Mesendoderm (in vitro differentiated cells): ENCODE measurements at regions not wholly inside any gene's neighbourhood (a gene's known extent, or its start where the extent isn't known, plus 50 kb on each side); places are given as distances from the start of the nearest gene placed in this dataset.

Source experiments
- DNase-seq: peaks from one replicate; pipeline ENCODE4 v3.0.0; 2013
- H2AK5ac ChIP-seq: 2 replicates; pipeline ENCODE4 v1.6.1; 2013; ENCODE audit warnings: low read length, inconsistent platforms
- H2BK120ac ChIP-seq: 2 replicates; pipeline ENCODE4 v1.6.1; 2013; ENCODE audit warnings: low read depth, mild to moderate bottlenecking, low read length, moderate library complexity, mixed read lengths
- H2BK15ac ChIP-seq: replicated peaks from 2 replicates; pipeline ENCODE4 v1.6.1; 2013; ENCODE audit warnings: low read depth, mild to moderate bottlenecking, moderate library complexity
- H2BK5ac ChIP-seq: 2 replicates; pipeline ENCODE4 v1.6.1; 2013; ENCODE audit warnings: low read length, inconsistent platforms
- H3K18ac ChIP-seq: 2 replicates; pipeline ENCODE4 v1.6.1; 2013; ENCODE audit warnings: mild to moderate bottlenecking, low read length, mixed read lengths
- H3K23ac ChIP-seq: one replicate; pipeline ENCODE4 v1.6.1; 2013; ENCODE audit warnings: low read length
- H3K27ac ChIP-seq: 2 replicates; pipeline ENCODE4 v1.5.1; 2013; ENCODE audit warnings: low read depth, mild to moderate bottlenecking, inconsistent platforms, low read length, moderate library complexity
- H3K27me3 ChIP-seq: 2 replicates; pipeline ENCODE4 v1.6.1; 2013; ENCODE audit warnings: low read length, control low read depth, mild to moderate bottlenecking, inconsistent platforms; ENCODE audit not compliant: insufficient read depth, poor library complexity
- H3K36me3 ChIP-seq: 2 replicates; pipeline ENCODE4 v1.6.1; 2013; ENCODE audit warnings: low read length, inconsistent platforms; ENCODE audit not compliant: control insufficient read depth, insufficient read depth
- H3K4ac ChIP-seq: one replicate; pipeline ENCODE4 v1.6.1; 2013; ENCODE audit warnings: low read depth, mild to moderate bottlenecking, low read length, moderate library complexity
- H3K4me1 ChIP-seq: 2 replicates; pipeline ENCODE4 v1.6.1; 2013; ENCODE audit warnings: low read depth, low read length, inconsistent platforms; ENCODE audit not compliant: control insufficient read depth
- H3K4me2 ChIP-seq: 2 replicates; pipeline ENCODE4 v1.6.1; 2013; ENCODE audit warnings: low read length
- H3K4me3 ChIP-seq: 2 replicates; pipeline ENCODE4 v1.5.1; 2013; ENCODE audit warnings: mild to moderate bottlenecking, low read length
- H3K56ac ChIP-seq: one replicate; pipeline ENCODE4 v1.6.1; 2013; ENCODE audit warnings: low read length
- H3K79me1 ChIP-seq: 2 replicates; pipeline ENCODE4 v1.6.1; 2013; ENCODE audit warnings: low read length, inconsistent platforms
- H3K79me2 ChIP-seq: 2 replicates; pipeline ENCODE4 v1.6.1; 2013; ENCODE audit warnings: mild to moderate bottlenecking, low read length; ENCODE audit not compliant: control insufficient read depth, insufficient read depth
- H3K9ac ChIP-seq: 2 replicates; pipeline ENCODE4 v1.6.1; 2013; ENCODE audit warnings: low read length, inconsistent platforms
- H4K5ac ChIP-seq: one replicate; pipeline ENCODE4 v1.6.1; 2013; ENCODE audit warnings: low read length
- H4K8ac ChIP-seq: one replicate; pipeline ENCODE4 v1.6.1; 2013; ENCODE audit warnings: low read depth, mild to moderate bottlenecking, control low read depth, low read length, moderate library complexity
- WGBS: extraction: QIAGEN DNeasy Blood & Tissue Kit; methylation state at CpG from one replicate; pipeline ENCODE4 v1.1.7; 2013; ENCODE audit warnings: low lambda C conversion rate, missing lambda C conversion rate; ENCODE audit not compliant: insufficient coverage; ENCODE audit errors: extremely low coverage; 5-methylcytosine and 5-hydroxymethylcytosine counted together

DNA sequence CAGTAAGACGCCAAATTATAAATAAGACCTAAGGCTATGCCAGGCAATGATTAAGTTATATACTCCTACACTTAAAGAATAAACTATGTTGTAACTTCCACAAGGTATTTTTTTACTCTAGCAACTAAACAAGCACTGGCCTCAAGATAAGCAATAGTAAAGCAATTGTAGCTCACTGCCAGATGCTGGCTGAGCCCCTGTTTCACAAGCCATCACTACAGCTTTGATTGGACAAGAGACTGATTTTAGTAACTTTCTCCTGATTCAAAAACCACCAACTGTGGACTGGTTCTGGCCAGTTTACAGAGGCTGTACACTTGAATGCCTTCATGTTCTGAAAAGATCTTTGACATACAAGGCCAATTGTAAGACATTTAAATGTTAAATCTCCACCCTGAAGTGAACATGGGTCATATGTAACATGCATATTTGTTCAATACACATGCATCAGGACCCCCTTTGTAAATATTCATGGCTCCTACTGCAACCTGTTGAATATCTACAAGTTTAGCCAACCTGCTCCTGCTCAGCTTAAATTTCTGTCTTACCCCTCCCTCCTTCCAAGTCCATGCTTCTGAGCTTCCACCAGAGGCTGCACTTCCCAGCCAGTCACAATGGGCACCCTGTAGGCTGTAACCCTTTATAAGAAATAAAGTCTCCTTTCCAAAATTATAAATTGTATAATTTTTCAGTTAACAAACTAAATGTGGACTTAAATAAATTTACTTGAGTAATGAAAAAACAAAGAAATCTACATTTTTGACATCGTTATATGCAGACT, 423.6 kb downstream of the ANKRD50 start:
- Histone ChIP-seq H3K4me3 (no peak overlapping the region), H3K23ac (no peak overlapping the region), H3K36me3 (no peaks in the 10 kb centered on the region), H2BK5ac (no peak overlapping the region), H3K79me1 (no peaks in the 10 kb centered on the region), H3K9ac (no peak overlapping the region), H4K8ac (no peak overlapping the region), H3K56ac (no peak overlapping the region), H2BK120ac (no peak overlapping the region), H2BK15ac (no peak overlapping the region), H3K27ac (no peak overlapping the region), H3K18ac (no peak overlapping the region), H4K5ac (no peak overlapping the region), H3K4me1 (no peaks in the 10 kb centered on the region), H3K4me2 (no peak overlapping the region), H3K4ac (no peak overlapping the region), H3K27me3 (no peaks in the 10 kb centered on the region), H3K79me2 (no peaks in the 10 kb centered on the region), H2AK5ac (no peak overlapping the region)
- no peak for DNase-seq
- no CpG with 5 or more reads among the region's 2 CpGs for WGBS

- Histone ChIP-seq H3K79me2 (no peaks in the 10 kb centered on the region), H3K27ac (no peak overlapping the region), H3K4me1 (no peaks in the 10 kb centered on the region), H3K4ac (no peak overlapping the region), H3K56ac (no peak overlapping the region), H3K9ac (no peak overlapping the region), H2BK15ac (no peak overlapping the region), H4K5ac (no peak overlapping the region), H3K27me3 (no peaks in the 10 kb centered on the region), H3K23ac (no peak overlapping the region), H2AK5ac (no peak overlapping the region), H4K8ac (no peak overlapping the region), H3K36me3 (no peaks in the 10 kb centered on the region), H3K18ac (no peak overlapping the region), H2BK5ac (no peak overlapping the region), H2BK120ac (no peak overlapping the region), H3K79me1 (no peaks in the 10 kb centered on the region), H3K4me3 (no peak overlapping the region), H3K4me2 (no peak overlapping the region)
- no CpG with 5 or more reads among the region's 1 CpG for WGBS
- no peak for DNase-seq
Measured at GRCh38 chr4:124290678-124291077, 421.9 kb downstream of the ANKRD50 start.

- H2BK120ac ChIP-seq = no peak overlapping the region
- no peak overlapping the region for H4K8ac ChIP-seq
- no peaks in the 10 kb centered on the region for H3K79me1 ChIP-seq
- H3K23ac ChIP-seq = no peak overlapping the region
- no peak overlapping the region for H3K18ac ChIP-seq
- no peak overlapping the region for H3K4me2 ChIP-seq
- no CpG with 5 or more reads among the region's 1 CpG for WGBS
- no peak overlapping the region for H3K4ac ChIP-seq
- no peaks in the 10 kb centered on the region for H3K27me3 ChIP-seq
- no peaks in the 10 kb centered on the region for H3K36me3 ChIP-seq
- H2BK5ac ChIP-seq = no peak overlapping the region
- H4K5ac ChIP-seq = no peak overlapping the region
- no peak overlapping the region for H2BK15ac ChIP-seq
- H3K4me3 ChIP-seq = no peak overlapping the region
- no peaks in the 10 kb centered on the region for H3K4me1 ChIP-seq
- H3K27ac ChIP-seq = no peak overlapping the region
- DNase-seq = no peak
- no peak overlapping the region for H2AK5ac ChIP-seq
- H3K56ac ChIP-seq = no peak overlapping the region
- H3K9ac ChIP-seq = no peak overlapping the region
- H3K79me2 ChIP-seq = no peaks in the 10 kb centered on the region
Measured at GRCh38 chr4:124295413-124295812, 417.1 kb downstream of the ANKRD50 start.

GRCh38 chr4:124304941-124305340, 407.6 kb downstream of the ANKRD50 start:
- Histone ChIP-seq H3K79me2 (no peaks in the 10 kb centered on the region), H3K4ac (no peak overlapping the region), H3K27ac (no peak overlapping the region), H2AK5ac (no peak overlapping the region), H2BK15ac (no peak overlapping the region), H2BK5ac (no peak overlapping the region), H4K5ac (no peak overlapping the region), H3K23ac (no peak overlapping the region), H3K79me1 (no peaks in the 10 kb centered on the region), H3K18ac (no peak overlapping the region), H3K9ac (no peak overlapping the region), H3K4me3 (no peak overlapping the region), H3K56ac (no peak overlapping the region), H4K8ac (no peak overlapping the region), H3K36me3 (no peaks in the 10 kb centered on the region), H3K4me2 (no peak overlapping the region), H2BK120ac (no peak overlapping the region), H3K27me3 (no peaks in the 10 kb centered on the region), H3K4me1 (no peaks in the 10 kb centered on the region)
- no peak for DNase-seq
- no CpG with 5 or more reads among the region's 3 CpGs for WGBS

GRCh38 chr4:124306352-124306751, 406.2 kb downstream of the ANKRD50 start:
- H3K18ac ChIP-seq = no peak overlapping the region

DNA sequence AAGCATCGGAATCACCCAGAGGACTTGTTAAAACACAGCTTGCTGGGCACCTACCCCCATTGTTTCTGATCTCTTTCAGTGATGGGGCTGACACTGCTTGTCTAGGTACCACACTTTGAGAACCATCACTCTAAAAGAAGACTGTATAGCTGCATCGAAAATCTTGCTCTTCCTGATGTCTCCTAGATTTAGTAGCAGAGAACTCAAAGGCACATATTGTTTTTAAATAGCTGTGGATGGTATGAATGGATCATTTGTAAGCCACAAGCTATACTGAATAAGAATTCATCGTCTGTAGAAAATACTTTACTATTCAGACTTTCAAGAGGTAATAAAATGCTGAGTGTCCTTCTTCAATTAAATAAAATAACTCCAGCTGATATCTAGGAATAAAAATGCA, 405.4 kb downstream of the ANKRD50 start:
- Histone ChIP-seq H3K4me3 (no peak overlapping the region), H4K8ac (no peak overlapping the region), H3K36me3 (no peaks in the 10 kb centered on the region), H3K56ac (no peak overlapping the region), H3K79me2 (no peaks in the 10 kb centered on the region), H4K5ac (no peak overlapping the region), H3K4ac (no peak overlapping the region), H2BK120ac (no peak overlapping the region), H3K4me2 (no peak overlapping the region), H2AK5ac (no peak overlapping the region), H3K23ac (no peak overlapping the region), H3K79me1 (no peaks in the 10 kb centered on the region), H3K4me1 (no peaks in the 10 kb centered on the region), H2BK5ac (no peak overlapping the region), H2BK15ac (no peak overlapping the region), H3K27me3 (no peaks in the 10 kb centered on the region), H3K18ac (no peak overlapping the region), H3K9ac (no peak overlapping the region), H3K27ac (no peak overlapping the region)
- no peak for DNase-seq
- WGBS = no CpG with 5 or more reads among the region's 3 CpGs

More at GRCh38 chr4:124306352-124306751, 406.2 kb downstream of the ANKRD50 start:
- Histone ChIP-seq H3K4me3 (no peak overlapping the region), H2BK120ac (no peak overlapping the region), H3K56ac (no peak overlapping the region), H3K23ac (no peak overlapping the region), H2AK5ac (no peak overlapping the region), H2BK5ac (no peak overlapping the region), H3K27ac (no peak overlapping the region), H3K36me3 (no peaks in the 10 kb centered on the region), H3K4ac (no peak overlapping the region), H4K5ac (no peak overlapping the region), H2BK15ac (no peak overlapping the region), H3K79me2 (no peaks in the 10 kb centered on the region), H3K4me1 (no peaks in the 10 kb centered on the region), H3K4me2 (no peak overlapping the region), H4K8ac (no peak overlapping the region), H3K9ac (no peak overlapping the region), H3K79me1 (no peaks in the 10 kb centered on the region), H3K27me3 (no peaks in the 10 kb centered on the region)
- DNase-seq = no peak
- WGBS = no CpG with 5 or more reads among the region's 1 CpG
